ENCODE measurements at regions not wholly inside any gene's neighbourhood (a gene's known extent, or its start where the extent isn't known, plus 50 kb on each side); places are given as distances from the start of the nearest gene placed in this dataset.

- TF ChIP-seq EZH2 (optimal IDR thresholded peaks at IDR 0.05; ENCODE audit: low read depth, low read length) (no peak), EZH2phosphoT487 (IDR thresholded peaks at IDR 0.05; ENCODE audit: low read length) (no peak)
- TF ChIP-seq, protein P1, sequence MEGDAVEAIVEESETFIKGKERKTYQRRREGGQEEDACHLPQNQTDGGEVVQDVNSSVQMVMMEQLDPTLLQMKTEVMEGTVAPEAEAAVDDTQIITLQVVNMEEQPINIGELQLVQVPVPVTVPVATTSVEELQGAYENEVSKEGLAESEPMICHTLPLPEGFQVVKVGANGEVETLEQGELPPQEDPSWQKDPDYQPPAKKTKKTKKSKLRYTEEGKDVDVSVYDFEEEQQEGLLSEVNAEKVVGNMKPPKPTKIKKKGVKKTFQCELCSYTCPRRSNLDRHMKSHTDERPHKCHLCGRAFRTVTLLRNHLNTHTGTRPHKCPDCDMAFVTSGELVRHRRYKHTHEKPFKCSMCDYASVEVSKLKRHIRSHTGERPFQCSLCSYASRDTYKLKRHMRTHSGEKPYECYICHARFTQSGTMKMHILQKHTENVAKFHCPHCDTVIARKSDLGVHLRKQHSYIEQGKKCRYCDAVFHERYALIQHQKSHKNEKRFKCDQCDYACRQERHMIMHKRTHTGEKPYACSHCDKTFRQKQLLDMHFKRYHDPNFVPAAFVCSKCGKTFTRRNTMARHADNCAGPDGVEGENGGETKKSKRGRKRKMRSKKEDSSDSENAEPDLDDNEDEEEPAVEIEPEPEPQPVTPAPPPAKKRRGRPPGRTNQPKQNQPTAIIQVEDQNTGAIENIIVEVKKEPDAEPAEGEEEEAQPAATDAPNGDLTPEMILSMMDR (IDR thresholded peaks at IDR 0.05; ENCODE audit: low read length), result no peak
These were observed 64.2 kb upstream of the FNDC3B start for GRCh38 chr3:171974986-171975837.
